ENCODE measurements at regions not wholly inside any gene's neighbourhood (a gene's known extent, or its start where the extent isn't known, plus 50 kb on each side); places are given as distances from the start of the nearest gene placed in this dataset.

DNA sequence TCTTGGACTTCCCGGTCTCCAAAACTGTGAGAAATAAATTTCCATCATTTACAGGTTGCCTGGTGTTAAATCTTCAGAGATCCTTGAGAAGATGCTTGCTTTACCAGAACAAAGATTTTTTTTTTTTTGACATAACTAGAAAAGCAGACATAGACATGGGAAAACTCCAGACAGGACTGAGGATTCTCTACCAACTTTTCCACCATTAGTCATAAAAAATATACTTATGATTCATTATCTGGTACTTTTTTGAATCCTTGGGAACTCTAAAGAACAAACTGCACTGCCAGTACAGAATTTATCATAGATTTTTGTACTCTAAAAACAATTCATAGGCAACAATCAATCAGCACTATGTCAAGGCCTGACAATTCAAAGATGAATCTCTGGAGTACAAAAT is 487.6 kb downstream of the EFNB2 start:
- H3K4me2 ChIP-seq (ENCODE audit: insufficient read depth, low read length): no peak overlapping the region
- no peaks in the 10 kb centered on the region for H3K27me3 ChIP-seq (ENCODE audit: insufficient read depth, low read length, poor library complexity)
- TF ChIP-seq EZH2 (IDR thresholded peaks at IDR 0.05; ENCODE audit: borderline replicate concordance, low read depth, low read length, severe bottlenecking): no peak
- TF ChIP-seq, protein P1, sequence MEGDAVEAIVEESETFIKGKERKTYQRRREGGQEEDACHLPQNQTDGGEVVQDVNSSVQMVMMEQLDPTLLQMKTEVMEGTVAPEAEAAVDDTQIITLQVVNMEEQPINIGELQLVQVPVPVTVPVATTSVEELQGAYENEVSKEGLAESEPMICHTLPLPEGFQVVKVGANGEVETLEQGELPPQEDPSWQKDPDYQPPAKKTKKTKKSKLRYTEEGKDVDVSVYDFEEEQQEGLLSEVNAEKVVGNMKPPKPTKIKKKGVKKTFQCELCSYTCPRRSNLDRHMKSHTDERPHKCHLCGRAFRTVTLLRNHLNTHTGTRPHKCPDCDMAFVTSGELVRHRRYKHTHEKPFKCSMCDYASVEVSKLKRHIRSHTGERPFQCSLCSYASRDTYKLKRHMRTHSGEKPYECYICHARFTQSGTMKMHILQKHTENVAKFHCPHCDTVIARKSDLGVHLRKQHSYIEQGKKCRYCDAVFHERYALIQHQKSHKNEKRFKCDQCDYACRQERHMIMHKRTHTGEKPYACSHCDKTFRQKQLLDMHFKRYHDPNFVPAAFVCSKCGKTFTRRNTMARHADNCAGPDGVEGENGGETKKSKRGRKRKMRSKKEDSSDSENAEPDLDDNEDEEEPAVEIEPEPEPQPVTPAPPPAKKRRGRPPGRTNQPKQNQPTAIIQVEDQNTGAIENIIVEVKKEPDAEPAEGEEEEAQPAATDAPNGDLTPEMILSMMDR (IDR thresholded peaks at IDR 0.05; ENCODE audit: borderline replicate concordance, extremely low read depth, low read length, poor library complexity, severe bottlenecking): no peak
- H3K4me3 ChIP-seq (ENCODE audit: low read depth in 1 of 2, low read length in 2 of 2): no peak overlapping the region
- no peaks in the 10 kb centered on the region for H3K9me3 ChIP-seq (ENCODE audit: insufficient read depth, low read length, severe bottlenecking)
- no peaks in the 10 kb centered on the region for H4K20me1 ChIP-seq (ENCODE audit: insufficient read depth, low read length)
- H3K79me2 ChIP-seq (ENCODE audit: insufficient read depth, low read length): no peaks in the 10 kb centered on the region
- H2AFZ ChIP-seq (ENCODE audit: low read depth, low read length): no peak overlapping the region
- no peak overlapping the region for H3K9ac ChIP-seq (ENCODE audit: low read depth, low read length)
- ATAC-seq (ENCODE audit: insufficient read depth, low read depth) (no peak), DNase-seq (no peak)
- H3K36me3 ChIP-seq (ENCODE audit: insufficient read depth, low read length): no peaks in the 10 kb centered on the region
- no peak overlapping the region for H3K27ac ChIP-seq (ENCODE audit: low read length)
- no peaks in the 10 kb centered on the region for H3K4me1 ChIP-seq (ENCODE audit: insufficient read depth, low read length)

DNA sequence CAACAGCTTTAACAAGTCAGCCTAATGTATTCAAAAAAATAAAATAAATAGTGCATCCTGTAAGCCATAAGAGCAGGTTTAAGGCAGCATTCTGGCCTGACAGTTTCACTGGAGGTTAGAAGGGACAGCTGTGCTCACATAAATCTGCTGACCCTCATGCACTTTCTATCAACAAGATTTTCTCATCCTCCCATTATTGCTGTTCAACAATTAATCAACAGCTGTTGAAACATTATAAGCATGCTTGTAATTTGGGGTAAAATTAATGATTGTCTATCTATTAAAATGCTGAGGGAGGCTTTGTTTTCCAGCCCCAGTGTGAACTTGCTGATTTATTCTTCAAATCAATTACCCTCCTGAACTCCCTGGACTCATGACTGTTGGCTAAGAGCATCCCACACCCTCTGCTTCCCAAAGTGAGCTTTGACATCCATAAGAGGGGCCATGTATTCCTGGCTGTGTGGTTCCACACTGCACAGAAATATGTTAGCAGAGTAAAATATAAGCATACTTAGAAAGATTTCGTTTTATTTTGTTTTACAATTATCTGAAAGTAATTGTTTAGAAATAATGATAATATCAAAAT is 492.4 kb downstream of the EFNB2 start:
- Histone ChIP-seq H3K4me2 (ENCODE audit: insufficient read depth, low read length) (no peak overlapping the region), H3K36me3 (ENCODE audit: insufficient read depth, low read length) (no peaks in the 10 kb centered on the region), H3K27me3 (ENCODE audit: insufficient read depth, low read length, poor library complexity) (no peaks in the 10 kb centered on the region), H3K27ac (ENCODE audit: low read length) (no peak overlapping the region), H3K9ac (ENCODE audit: low read depth, low read length) (no peak overlapping the region), H3K4me1 (ENCODE audit: insufficient read depth, low read length) (no peaks in the 10 kb centered on the region), H3K9me3 (ENCODE audit: insufficient read depth, low read length, severe bottlenecking) (no peaks in the 10 kb centered on the region), H4K20me1 (ENCODE audit: insufficient read depth, low read length) (no peaks in the 10 kb centered on the region), H2AFZ (ENCODE audit: low read depth, low read length) (no peak overlapping the region), H3K4me3 (ENCODE audit: low read depth in 1 of 2, low read length in 2 of 2) (no peak overlapping the region), H3K79me2 (ENCODE audit: insufficient read depth, low read length) (no peaks in the 10 kb centered on the region)
- DNase-seq (no peak), ATAC-seq (ENCODE audit: insufficient read depth, low read depth) (no peak)
- TF ChIP-seq, protein P1 (IDR thresholded peaks at IDR 0.05; ENCODE audit: borderline replicate concordance, extremely low read depth, low read length, poor library complexity, severe bottlenecking): no peak
- no peak for TF ChIP-seq EZH2 (IDR thresholded peaks at IDR 0.05; ENCODE audit: borderline replicate concordance, low read depth, low read length, severe bottlenecking)

DNA sequence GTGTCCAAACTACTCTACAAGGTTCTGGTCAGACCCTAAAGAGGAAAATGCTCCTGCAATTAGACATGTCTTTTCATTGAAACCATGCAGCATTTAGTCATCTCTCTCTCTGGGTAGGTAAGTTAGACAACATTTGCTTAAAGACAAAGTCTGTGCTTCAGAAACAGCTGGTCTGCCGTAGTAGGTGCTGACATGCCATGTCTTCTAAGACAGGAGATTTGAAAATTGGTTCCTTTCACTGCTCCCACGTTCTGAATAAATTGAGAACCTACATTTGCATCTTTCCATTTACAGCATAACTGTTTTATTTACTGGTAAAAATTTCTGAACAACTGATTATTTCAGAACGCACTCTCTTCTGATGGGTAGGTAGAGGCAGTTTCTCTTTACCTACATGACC is 494.0 kb downstream of the EFNB2 start:
- H3K36me3 ChIP-seq (ENCODE audit: insufficient read depth, low read length): no peaks in the 10 kb centered on the region
- TF ChIP-seq EZH2 (IDR thresholded peaks at IDR 0.05; ENCODE audit: borderline replicate concordance, low read depth, low read length, severe bottlenecking): no peak
- TF ChIP-seq, protein P1 (IDR thresholded peaks at IDR 0.05; ENCODE audit: borderline replicate concordance, extremely low read depth, low read length, poor library complexity, severe bottlenecking): no peak
- no peaks in the 10 kb centered on the region for H3K9me3 ChIP-seq (ENCODE audit: insufficient read depth, low read length, severe bottlenecking)
- H3K27ac ChIP-seq (ENCODE audit: low read length): no peak overlapping the region
- H2AFZ ChIP-seq (ENCODE audit: low read depth, low read length): no peak overlapping the region
- H3K4me1 ChIP-seq (ENCODE audit: insufficient read depth, low read length): no peaks in the 10 kb centered on the region
- no peak for ATAC-seq (ENCODE audit: insufficient read depth, low read depth)
- no peak overlapping the region for H3K4me2 ChIP-seq (ENCODE audit: insufficient read depth, low read length)
- H3K27me3 ChIP-seq (ENCODE audit: insufficient read depth, low read length, poor library complexity): no peaks in the 10 kb centered on the region
- H3K9ac ChIP-seq (ENCODE audit: low read depth, low read length): no peak overlapping the region
- H3K4me3 ChIP-seq (ENCODE audit: low read depth in 1 of 2, low read length in 2 of 2): no peak overlapping the region
- no peaks in the 10 kb centered on the region for H3K79me2 ChIP-seq (ENCODE audit: insufficient read depth, low read length)
- no peak for DNase-seq
- no peaks in the 10 kb centered on the region for H4K20me1 ChIP-seq (ENCODE audit: insufficient read depth, low read length)

DNA sequence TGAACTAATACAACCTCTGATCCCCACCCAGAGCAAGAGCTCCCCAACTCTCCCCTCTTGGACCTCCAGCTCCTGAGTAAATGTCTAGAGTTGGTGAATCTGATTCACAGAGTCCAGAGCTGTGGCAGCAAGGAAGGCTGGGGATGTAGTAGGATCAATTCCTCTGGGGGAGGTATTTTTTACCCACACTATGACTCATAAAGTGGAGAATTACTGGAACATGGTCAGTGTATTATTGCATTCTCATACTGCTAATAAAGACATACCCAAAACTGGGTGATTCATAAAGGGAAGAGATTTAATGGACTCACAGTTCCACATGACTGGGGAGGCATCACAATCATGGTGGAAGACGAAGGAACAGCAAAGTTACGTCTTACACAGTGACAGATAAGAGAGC is 496.7 kb downstream of the EFNB2 start:
- no peak overlapping the region for H2AFZ ChIP-seq (ENCODE audit: low read depth, low read length)
- DNase-seq (no peak), ATAC-seq (ENCODE audit: insufficient read depth, low read depth) (no peak)
- TF ChIP-seq EZH2 (IDR thresholded peaks at IDR 0.05; ENCODE audit: borderline replicate concordance, low read depth, low read length, severe bottlenecking): no peak
- TF ChIP-seq, protein P1 (IDR thresholded peaks at IDR 0.05; ENCODE audit: borderline replicate concordance, extremely low read depth, low read length, poor library complexity, severe bottlenecking): no peak
- no peak overlapping the region for H3K9ac ChIP-seq (ENCODE audit: low read depth, low read length)
- no peak overlapping the region for H3K27ac ChIP-seq (ENCODE audit: low read length)
- H3K36me3 ChIP-seq (ENCODE audit: insufficient read depth, low read length): no peaks in the 10 kb centered on the region
- no peak overlapping the region for H3K4me2 ChIP-seq (ENCODE audit: insufficient read depth, low read length)
- H3K4me3 ChIP-seq (ENCODE audit: low read depth in 1 of 2, low read length in 2 of 2): no peak overlapping the region
- no peaks in the 10 kb centered on the region for H3K4me1 ChIP-seq (ENCODE audit: insufficient read depth, low read length)
- H4K20me1 ChIP-seq (ENCODE audit: insufficient read depth, low read length): no peaks in the 10 kb centered on the region
- H3K9me3 ChIP-seq (ENCODE audit: insufficient read depth, low read length, severe bottlenecking): no peaks in the 10 kb centered on the region
- H3K79me2 ChIP-seq (ENCODE audit: insufficient read depth, low read length): no peaks in the 10 kb centered on the region
- no peaks in the 10 kb centered on the region for H3K27me3 ChIP-seq (ENCODE audit: insufficient read depth, low read length, poor library complexity)
